ENCODE measurements at regions not wholly inside any gene's neighbourhood (a gene's known extent, or its start where the extent isn't known, plus 50 kb on each side); places are given as distances from the start of the nearest gene placed in this dataset.
"Not testable (repeated sequence)": the region's sequence is repeated elsewhere in the genome, so short reads cannot be mapped to it uniquely, and the experiment has no call there.

GRCh38 chr6:154629127-154629526 lies 104.1 kb upstream of the SCAF8 start:
- no peak for DNase-seq (ENCODE audit: low read depth)

GRCh38 chr6:154632119-154632518 lies 101.1 kb upstream of the SCAF8 start:
- DNase-seq (ENCODE audit: low read depth): no peak

DNA sequence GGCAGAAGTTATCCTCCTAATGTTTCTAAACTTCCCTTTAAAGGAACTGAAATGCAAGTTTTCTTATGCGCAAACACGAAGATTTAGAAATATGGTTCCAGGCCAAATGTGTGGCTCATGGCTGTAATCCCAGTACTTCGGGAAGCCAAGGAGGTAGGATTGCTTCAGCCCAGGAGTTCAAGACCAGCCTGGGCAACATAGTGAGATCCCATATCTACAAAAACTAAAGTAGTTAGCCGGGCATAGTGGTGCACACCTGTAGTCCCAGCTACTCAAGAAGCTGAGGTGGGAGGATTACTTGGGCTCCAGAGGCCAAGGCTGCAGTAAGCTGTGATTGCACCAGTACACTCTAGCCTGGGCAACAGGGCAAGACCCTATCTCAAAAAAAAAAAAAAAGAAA lies 95.8 kb upstream of the SCAF8 start:
- DNase-seq (ENCODE audit: low read depth): no peak

DNA sequence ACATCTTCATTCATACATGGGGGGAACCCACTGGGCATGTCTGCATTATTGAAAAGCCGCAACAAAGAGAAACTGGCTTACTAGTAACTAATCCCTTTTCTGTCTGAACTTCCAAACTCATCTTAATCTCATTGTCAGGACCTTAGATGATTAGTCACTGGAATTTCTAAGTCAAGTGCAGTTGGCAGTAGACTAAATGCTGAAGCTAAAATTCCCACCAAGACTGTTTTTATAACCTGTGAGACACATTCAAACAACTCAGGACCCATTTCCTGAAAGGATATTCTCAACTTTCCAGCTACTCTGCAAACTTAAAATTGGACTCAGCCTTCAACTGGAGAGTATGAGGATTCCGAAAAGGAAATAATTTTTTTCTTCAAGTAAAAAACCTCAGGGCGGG lies 94.8 kb upstream of the SCAF8 start:
- no peak for DNase-seq (ENCODE audit: low read depth)

- not testable (repeated sequence) for DNase-seq (ENCODE audit: low read depth)
These were observed 94.0 kb upstream of the SCAF8 start for GRCh38 chr6:154639196-154639595.

DNA sequence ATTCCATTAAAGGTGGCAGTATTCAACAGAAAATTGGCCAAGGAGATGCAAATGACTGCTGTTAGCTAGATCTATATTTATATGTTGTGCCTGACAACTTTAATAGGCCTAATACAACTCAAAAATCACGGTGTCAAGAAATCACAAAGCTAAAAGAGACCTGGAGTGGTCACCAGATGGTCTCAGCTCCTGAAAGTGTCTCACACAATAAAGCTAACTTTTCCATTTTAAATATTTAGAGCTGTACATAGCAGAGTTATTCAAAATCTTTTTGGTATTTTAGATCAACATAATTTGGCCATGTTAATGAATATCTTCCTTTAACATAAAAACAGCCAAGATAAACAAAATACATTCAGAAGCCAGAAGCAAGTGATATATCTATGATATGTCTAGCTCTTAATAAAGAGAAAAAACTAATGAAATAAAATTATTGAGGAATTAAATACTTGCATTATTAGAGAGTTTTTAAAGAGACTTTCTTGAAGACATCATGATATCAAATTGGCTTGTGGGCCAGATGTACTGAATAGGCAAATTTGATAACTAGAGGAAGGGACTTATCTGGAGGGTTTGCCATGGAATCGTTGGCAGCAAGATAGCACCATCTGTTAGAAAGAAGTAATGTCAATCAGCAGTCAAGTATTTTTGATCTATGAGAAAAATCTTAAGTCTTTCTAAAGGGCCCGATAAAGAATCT lies 84.9 kb upstream of the SCAF8 start:
- no peak for DNase-seq (ENCODE audit: low read depth)

- DNase-seq (ENCODE audit: low read depth): no peak
These were observed 84.4 kb upstream of the SCAF8 start for GRCh38 chr6:154648888-154649205.

DNA sequence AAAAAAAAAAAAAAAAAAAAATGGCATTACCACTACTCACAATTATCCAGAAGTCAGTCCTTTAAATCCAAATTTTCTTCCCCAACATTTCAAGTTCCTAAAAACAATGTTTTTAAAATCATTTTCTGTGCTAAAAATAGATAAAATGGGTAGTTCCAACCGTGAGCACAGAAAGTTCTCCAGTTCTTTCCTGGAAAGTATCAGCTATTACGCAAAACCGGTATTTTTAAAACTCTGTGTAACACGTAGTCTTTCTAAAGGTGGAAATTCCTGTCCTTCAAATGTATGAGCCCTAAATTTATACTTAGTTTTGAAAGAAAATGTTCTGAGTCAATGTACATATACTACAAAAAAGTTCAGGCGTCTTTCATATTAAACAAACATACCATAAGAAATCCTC lies 83.5 kb upstream of the SCAF8 start:
- no peak for DNase-seq (ENCODE audit: low read depth)

DNA sequence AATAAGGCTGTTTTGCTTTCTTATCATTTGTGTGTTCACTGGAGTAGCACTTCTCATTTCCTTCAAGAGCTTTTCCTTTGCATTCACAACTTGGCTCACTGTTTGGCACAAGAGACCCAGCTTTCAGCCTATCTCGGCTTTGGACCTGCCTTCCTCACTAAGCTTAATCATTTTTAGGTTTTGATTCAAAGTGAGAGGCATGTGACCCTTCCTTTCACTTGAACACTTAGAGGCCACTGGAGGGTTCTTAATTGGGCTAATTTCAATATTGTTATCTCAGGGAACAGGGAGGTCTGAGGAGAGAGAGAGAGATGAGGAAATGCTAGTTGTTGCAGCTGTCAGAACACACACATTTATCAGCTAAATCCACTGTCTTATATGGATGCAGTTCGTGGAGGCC lies 82.9 kb upstream of the SCAF8 start:
- DNase-seq (ENCODE audit: low read depth): no peak

DNA sequence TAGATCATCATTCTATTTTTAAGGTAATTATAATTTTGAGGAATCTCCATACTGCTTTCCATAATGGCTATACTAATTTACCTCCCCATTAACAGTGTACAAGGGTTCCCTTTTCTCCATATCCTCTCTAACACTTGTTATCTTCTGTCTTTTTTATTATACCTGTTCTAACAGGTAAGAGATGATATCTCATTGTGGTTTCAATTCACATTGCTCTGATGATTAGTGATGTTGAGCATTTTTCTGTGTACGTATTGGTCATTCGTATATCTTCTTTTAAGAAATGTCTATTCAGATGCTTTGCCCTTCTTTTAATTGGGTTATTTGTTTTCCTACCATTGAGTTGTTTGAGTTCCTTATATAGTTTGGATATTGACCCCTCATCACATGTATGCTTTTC lies 81.6 kb upstream of the SCAF8 start:
- no peak for DNase-seq (ENCODE audit: low read depth)

DNA sequence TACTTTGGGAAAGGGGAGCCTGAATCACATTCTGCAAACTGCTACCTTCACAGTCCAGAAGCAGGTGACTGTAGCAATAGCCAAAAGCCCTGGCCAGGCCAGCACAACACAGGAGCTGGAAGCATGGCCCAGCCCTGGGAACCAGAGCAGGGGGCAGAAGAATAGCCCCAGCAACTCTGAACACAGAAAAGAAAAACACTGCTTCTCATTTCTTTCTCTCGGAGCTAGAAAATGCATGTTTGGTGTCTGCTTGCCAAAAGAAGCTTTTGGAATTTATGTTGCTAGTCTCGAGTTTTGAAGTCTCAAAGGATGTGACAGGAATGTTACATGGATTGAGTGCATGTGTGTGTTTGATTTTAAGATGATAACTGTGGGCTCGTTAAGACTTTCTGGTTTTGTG lies 79.8 kb upstream of the SCAF8 start:
- no peak for DNase-seq (ENCODE audit: low read depth)

- DNase-seq (ENCODE audit: low read depth): peak; percentile 48
These were observed 79.4 kb upstream of the SCAF8 start for GRCh38 chr6:154653853-154654252.

DNA sequence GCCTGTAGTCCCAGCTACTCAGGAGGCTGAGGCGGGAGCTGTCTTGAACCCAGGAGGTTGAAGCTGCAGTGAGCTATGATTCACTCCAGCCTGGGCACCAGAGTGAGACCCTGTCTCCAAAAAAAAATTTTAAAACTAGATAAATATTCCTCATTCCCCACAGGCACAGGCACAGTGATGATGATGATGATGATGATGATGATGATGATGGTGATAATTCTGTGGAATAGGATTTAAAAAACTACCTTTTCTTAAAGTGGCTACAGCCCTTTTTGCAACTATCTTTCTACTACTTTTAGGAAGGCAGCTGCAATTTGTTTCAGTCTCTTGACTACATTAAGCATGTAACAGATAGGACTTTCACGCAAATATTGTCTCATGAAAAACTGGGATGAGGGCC lies 76.6 kb upstream of the SCAF8 start:
- no peak for DNase-seq (ENCODE audit: low read depth)

DNA sequence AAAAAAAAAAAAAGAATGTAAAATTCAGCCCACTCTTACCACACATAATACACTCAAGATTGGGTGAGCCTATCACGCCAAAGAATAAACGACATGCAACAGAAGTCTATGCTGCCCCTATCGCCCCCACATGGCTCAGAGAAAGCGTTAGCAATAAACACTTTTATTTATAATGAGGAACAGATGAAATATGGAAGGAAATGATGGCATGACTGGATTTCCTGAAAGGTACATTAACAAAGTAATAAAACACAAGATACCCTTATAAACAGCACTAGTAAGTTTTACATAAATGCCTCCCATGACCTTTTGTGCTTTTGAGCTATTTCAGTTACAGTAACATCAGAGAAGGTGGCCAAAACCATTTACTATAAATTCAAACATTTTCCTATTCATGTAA lies 71.4 kb upstream of the SCAF8 start:
- DNase-seq (ENCODE audit: low read depth): no peak

- DNase-seq (ENCODE audit: low read depth): no peak
These were observed 68.9 kb upstream of the SCAF8 start for GRCh38 chr6:154664287-154664686.

GRCh38 chr6:154668156-154668555 lies 65.1 kb upstream of the SCAF8 start:
- DNase-seq (ENCODE audit: low read depth): no peak

DNA sequence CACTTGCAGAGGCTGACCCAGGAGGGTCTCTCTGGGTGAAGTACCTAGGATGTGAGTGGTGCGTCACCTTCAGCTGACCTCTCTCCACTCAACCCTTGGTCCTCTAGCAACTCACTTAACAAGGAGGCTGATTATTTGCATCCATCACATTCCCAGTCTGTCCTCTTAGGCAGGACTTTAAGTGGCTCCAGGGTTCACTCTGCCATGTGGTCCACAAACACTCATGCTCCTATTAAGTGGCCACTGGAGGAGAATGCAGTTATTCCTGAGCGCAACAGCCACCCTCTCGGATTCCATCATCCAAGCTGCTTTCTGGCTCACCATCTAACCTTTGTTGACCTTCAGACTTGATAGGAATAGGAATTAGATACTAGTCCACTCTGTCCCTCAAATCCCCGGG lies 61.1 kb upstream of the SCAF8 start:
- no peak for DNase-seq (ENCODE audit: low read depth)

- no peak for DNase-seq (ENCODE audit: low read depth)
These were observed 59.3 kb upstream of the SCAF8 start for GRCh38 chr6:154673919-154674318.

DNA sequence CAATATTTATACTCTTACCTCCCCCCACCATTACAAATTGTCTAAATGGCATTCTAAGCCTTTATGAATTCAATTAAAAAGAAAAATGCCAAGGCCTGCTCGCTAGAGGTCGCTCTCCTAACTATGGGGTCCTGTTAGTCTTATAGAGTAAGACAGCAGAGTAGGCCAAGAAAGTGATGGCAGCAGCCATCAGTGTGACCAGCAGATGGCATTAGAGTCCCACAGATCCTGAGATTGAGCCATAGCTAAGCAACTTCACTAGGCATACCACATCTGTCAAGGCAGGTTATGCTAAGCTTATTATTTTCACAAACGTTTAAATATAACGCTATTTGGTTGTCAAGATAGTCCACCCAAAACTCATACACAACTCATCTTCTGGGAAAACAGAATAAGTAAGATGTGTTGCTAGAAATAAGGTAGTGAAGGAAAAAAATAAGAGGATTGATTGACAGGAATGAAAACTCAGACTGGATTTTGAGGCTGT lies 57.6 kb upstream of the SCAF8 start:
- peak; percentile 92 for DNase-seq (ENCODE audit: low read depth)

DNA sequence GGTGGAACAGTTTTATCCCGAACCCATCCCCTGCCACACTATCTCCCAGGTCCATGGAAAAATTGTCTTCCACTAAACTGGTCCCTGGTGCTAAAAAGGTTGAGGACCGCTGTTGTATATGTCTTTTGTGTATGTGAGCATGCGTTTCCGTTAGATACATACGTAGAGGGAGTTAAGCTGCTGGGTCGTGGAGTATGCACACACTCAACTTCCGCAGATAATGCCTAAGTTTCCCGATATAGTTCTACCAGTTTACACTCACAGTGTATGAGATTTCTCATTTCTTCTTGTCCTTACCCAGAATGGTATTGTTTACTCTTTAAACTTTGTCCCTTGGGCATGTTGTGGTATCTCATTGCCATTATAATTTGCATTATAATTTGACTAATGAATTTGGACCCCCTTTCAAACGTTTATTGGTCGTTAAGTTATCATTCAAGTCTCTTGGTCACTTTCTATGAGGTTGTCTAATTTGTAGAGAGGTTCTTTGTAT lies 50.5 kb upstream of the SCAF8 start:
- no peak for DNase-seq (ENCODE audit: low read depth)

All from RPMI7951 (cell line).